Neuronal stem cell (in vitro differentiated cells): ENCODE measurements at regions not wholly inside any gene's neighbourhood (a gene's known extent, or its start where the extent isn't known, plus 50 kb on each side); places are given as distances from the start of the nearest gene placed in this dataset.
"Not testable (repeated sequence)": the region's sequence is repeated elsewhere in the genome, so short reads cannot be mapped to it uniquely, and the experiment has no call there.

Experiments
- DNase-seq: peaks from one replicate; pipeline ENCODE4 v3.0.0-alpha.2; 2013; ENCODE audit warnings: low spot score
- H2AFZ ChIP-seq: one replicate; pipeline ENCODE4 v1.6.1; 2013; ENCODE audit warnings: mild to moderate bottlenecking, low read length, inconsistent platforms
- H2AK5ac ChIP-seq: 2 replicates; pipeline ENCODE4 v1.6.1; 2013; ENCODE audit warnings: low read depth, mild to moderate bottlenecking, inconsistent platforms, low read length, moderate library complexity, mixed read lengths
- H2BK120ac ChIP-seq: 2 replicates; pipeline ENCODE4 v1.6.1; 2013; ENCODE audit warnings: low read depth, mild to moderate bottlenecking, inconsistent platforms, low read length, moderate library complexity, mixed read lengths
- H2BK12ac ChIP-seq: one replicate; pipeline ENCODE4 v1.6.1; 2013; ENCODE audit warnings: low read length, inconsistent platforms
- H2BK15ac ChIP-seq: 2 replicates; pipeline ENCODE4 v1.6.1; 2013; ENCODE audit warnings: mild to moderate bottlenecking, low read length, inconsistent platforms, mixed read lengths
- H2BK5ac ChIP-seq: one replicate; pipeline ENCODE4 v1.6.1; 2013; ENCODE audit warnings: inconsistent platforms, mild to moderate bottlenecking, low read length, moderate library complexity
- H3K14ac ChIP-seq: one replicate; pipeline ENCODE4 v1.6.1; 2013; ENCODE audit warnings: low read length, inconsistent platforms
- H3K18ac ChIP-seq: 2 replicates; pipeline ENCODE4 v1.6.1; 2013; ENCODE audit warnings: low read length, inconsistent platforms
- H3K23ac ChIP-seq: 2 replicates; pipeline ENCODE4 v1.6.1; 2013; ENCODE audit warnings: low read depth, mild to moderate bottlenecking, mixed read lengths, low read length, inconsistent platforms; ENCODE audit not compliant: poor library complexity
- H3K27ac ChIP-seq: replicated peaks from 3 replicates; pipeline ENCODE4 v1.5.1; 2013; ENCODE audit warnings: low read length, inconsistent platforms
- H3K27me3 ChIP-seq, 3 experiments: 2 replicates each; pipeline ENCODE4 v1.6.1; 2013; ENCODE audit warnings: low read length in 3 of 3, mild to moderate bottlenecking in 2 of 3, inconsistent platforms in 1 of 3, low read depth in 1 of 3, mixed read lengths in 1 of 3, moderate library complexity in 1 of 3; ENCODE audit not compliant: control insufficient read depth in 3 of 3, insufficient read depth in 3 of 3
- H3K36me3 ChIP-seq, 2 donors: replicated peaks in 1 of 2; 2 replicates each; pipeline ENCODE4 v1.6.1; 2013; ENCODE audit warnings: low read length in 2 of 2; ENCODE audit not compliant: control insufficient read depth in 2 of 2, insufficient read depth in 2 of 2
- H3K4ac ChIP-seq: 2 replicates; pipeline ENCODE4 v1.6.1; 2013; ENCODE audit warnings: inconsistent platforms, mild to moderate bottlenecking, low read length, moderate library complexity
- H3K4me1 ChIP-seq, 2 donors: 1 replicate in 1 of 2; 2 replicates in 1 of 2; pipeline ENCODE4 v1.6.1; 2013; ENCODE audit warnings: low read length in 2 of 2, low read depth in 1 of 2; ENCODE audit not compliant: control insufficient read depth in 2 of 2, insufficient read depth in 1 of 2
- H3K4me2 ChIP-seq: one replicate; pipeline ENCODE4 v1.6.1; 2013; ENCODE audit warnings: mild to moderate bottlenecking, low read length, inconsistent platforms; ENCODE audit not compliant: insufficient read depth, poor library complexity, severe bottlenecking
- H3K4me3 ChIP-seq, 2 donors: 2 replicates each; pipeline ENCODE4 v1.5.1; 2013; ENCODE audit warnings: low read length in 2 of 2, mild to moderate bottlenecking in 2 of 2, inconsistent platforms in 1 of 2, moderate library complexity in 1 of 2
- H3K79me1 ChIP-seq: one replicate; pipeline ENCODE4 v1.6.1; 2013; ENCODE audit warnings: low read depth, mild to moderate bottlenecking, inconsistent platforms, low read length, moderate library complexity
- H3K9ac ChIP-seq: one replicate; pipeline ENCODE4 v1.6.1; 2013; ENCODE audit warnings: mild to moderate bottlenecking, low read depth, low read length, inconsistent platforms; ENCODE audit not compliant: poor library complexity
- H3K9me3 ChIP-seq, 2 donors: replicated peaks in 1 of 2; 2 replicates each; pipeline versions ENCODE3 to v1.6.1; 2013; ENCODE audit warnings: low read length in 2 of 2, mild to moderate bottlenecking in 2 of 2, inconsistent platforms in 1 of 2, low read depth in 1 of 2, mixed read lengths in 1 of 2, moderate library complexity in 1 of 2; ENCODE audit not compliant: control insufficient read depth in 2 of 2, insufficient read depth in 1 of 2
- H4K8ac ChIP-seq: one replicate; pipeline ENCODE4 v1.6.1; 2013; ENCODE audit warnings: low read depth, mild to moderate bottlenecking, inconsistent platforms, low read length, moderate library complexity
- H4K91ac ChIP-seq: one replicate; pipeline ENCODE4 v1.6.1; 2013; ENCODE audit warnings: low read length, low read depth, mild to moderate bottlenecking, inconsistent platforms; ENCODE audit not compliant: poor library complexity
- WGBS, 2 donors: extraction: QIAGEN DNeasy Blood & Tissue Kit; methylation state at CpG; one replicate each; pipeline ENCODE4 v1.1.7; 2013; ENCODE audit warnings: missing lambda C conversion rate in 2 of 2, mixed read lengths in 1 of 2; ENCODE audit not compliant: insufficient read length in 2 of 2, insufficient replicate concordance in 1 of 2; ENCODE audit errors: extremely low coverage in 2 of 2; 5-methylcytosine and 5-hydroxymethylcytosine counted together

GRCh38 chr2:187784138-187784537 is 229.9 kb upstream of the TFPI start:
- H3K4me3 ChIP-seq, H2BK5ac ChIP-seq, DNase-seq, H3K18ac ChIP-seq, H3K4me2 ChIP-seq, H3K4me1 ChIP-seq, H4K8ac ChIP-seq, H3K4ac ChIP-seq, H2AFZ ChIP-seq, H2BK120ac ChIP-seq, H3K79me1 ChIP-seq, H3K9ac ChIP-seq, H3K27ac ChIP-seq, H3K9me3 ChIP-seq, H3K27me3 ChIP-seq, H2AK5ac ChIP-seq, H2BK12ac ChIP-seq, H3K23ac ChIP-seq, H2BK15ac ChIP-seq, H3K36me3 ChIP-seq, H4K91ac ChIP-seq, H3K14ac ChIP-seq: not testable (repeated sequence)
- WGBS, 2 donors, result no CpG with 5 or more reads among the region's 3 CpGs

- Histone ChIP-seq H2BK15ac (no peak overlapping the region), H2AFZ (peak overlapping the region; percentile 39), H3K4me1 (peaks cover 0 to 8% of the 10 kb centered on the region in 2 donors), H3K9me3 (peaks cover 0 to 2% of the 10 kb centered on the region in 2 donors), H3K18ac (no peak overlapping the region), H4K91ac (no peak overlapping the region), H2AK5ac (no peak overlapping the region), H2BK12ac (no peak overlapping the region), H3K9ac (no peak overlapping the region), H3K36me3 (no peaks in the 10 kb centered on the region), H3K79me1 (no peaks in the 10 kb centered on the region), H3K4ac (no peak overlapping the region), H3K27ac (no peak overlapping the region), H2BK5ac (no peak overlapping the region), H3K4me3 (no peak overlapping the region), H3K27me3 (no peaks in the 10 kb centered on the region), H3K14ac (no peak overlapping the region), H3K23ac (no peak overlapping the region), H3K4me2 (no peak overlapping the region), H2BK120ac (no peak overlapping the region), H4K8ac (no peak overlapping the region)
- no CpG with 5 or more reads among the region's 5 CpGs for WGBS, 2 donors
- DNase-seq, result no peak
Observed at GRCh38 chr2:187799601-187800000, 245.4 kb upstream of the TFPI start.

- DNase-seq, result no peak
- H3K9ac ChIP-seq, result no peak overlapping the region
- H4K8ac ChIP-seq, result no peak overlapping the region
- no peak overlapping the region for H2BK15ac ChIP-seq
- WGBS, 2 donors, result no CpG with 5 or more reads among the region's 4 CpGs
- H3K9me3 ChIP-seq, result peaks cover 0 to 2% of the 10 kb centered on the region in 2 donors
- H3K36me3 ChIP-seq, result no peaks in the 10 kb centered on the region
- no peaks in the 10 kb centered on the region for H3K79me1 ChIP-seq
- H2BK12ac ChIP-seq, result no peak overlapping the region
- H4K91ac ChIP-seq, result no peak overlapping the region
- no peak overlapping the region for H2BK5ac ChIP-seq
- no peak overlapping the region for H3K4me3 ChIP-seq
- H3K4me1 ChIP-seq, result peaks cover 0 to 8% of the 10 kb centered on the region in 2 donors
- H3K4me2 ChIP-seq, result no peak overlapping the region
- no peak overlapping the region for H3K23ac ChIP-seq
- no peak overlapping the region for H3K4ac ChIP-seq
- H2AFZ ChIP-seq, result no peak overlapping the region
- no peak overlapping the region for H2AK5ac ChIP-seq
- no peak overlapping the region for H3K18ac ChIP-seq
- H3K14ac ChIP-seq, result no peak overlapping the region
- no peaks in the 10 kb centered on the region for H3K27me3 ChIP-seq
- H2BK120ac ChIP-seq, result no peak overlapping the region
- H3K27ac ChIP-seq, result no peak overlapping the region
Observed at GRCh38 chr2:187803816-187804215, 249.6 kb upstream of the TFPI start.

GRCh38 chr2:187815113-187815512 is 260.9 kb upstream of the TFPI start:
- Histone ChIP-seq H4K91ac (no peak overlapping the region), H2BK5ac (no peak overlapping the region), H3K18ac (no peak overlapping the region), H4K8ac (no peak overlapping the region), H3K9ac (no peak overlapping the region), H2AK5ac (no peak overlapping the region), H3K4me2 (no peak overlapping the region), H3K27me3 (no peaks in the 10 kb centered on the region), H3K14ac (no peak overlapping the region), H3K27ac (no peak overlapping the region), H3K4me3 (no peak overlapping the region), H3K4me1 (no peaks in the 10 kb centered on the region), H2BK15ac (no peak overlapping the region), H2AFZ (no peak overlapping the region), H2BK120ac (no peak overlapping the region), H3K9me3 (peaks cover 0 to 5% of the 10 kb centered on the region in 2 donors), H3K79me1 (peaks cover 2% of the 10 kb centered on the region), H2BK12ac (no peak overlapping the region), H3K4ac (no peak overlapping the region), H3K36me3 (no peaks in the 10 kb centered on the region), H3K23ac (no peak overlapping the region)
- no peak for DNase-seq
- no CpG with 5 or more reads among the region's 3 CpGs for WGBS, 2 donors
